Stimulated activated naive CD8-positive, alpha-beta T cell treated with anti-CD3 and anti-CD28 coated beads, Interleukin-15, amount 100 ng/mL, for 72 hours (primary cell): ENCODE measurements at regions not wholly inside any gene's neighbourhood (a gene's known extent, or its start where the extent isn't known, plus 50 kb on each side); places are given as distances from the start of the nearest gene placed in this dataset.
"Not testable (repeated sequence)": the region's sequence is repeated elsewhere in the genome, so short reads cannot be mapped to it uniquely, and the experiment has no call there.

Experiments
- ATAC-seq: fragments of 150-1000 bp; cut with Tn5 transposase; 2 replicates; pipeline ENCODE4 v1.10.0; 2021; ENCODE audit warnings: mild to moderate bottlenecking, moderate library complexity
- DNase-seq, 2 donors: peaks; one replicate each; pipeline ENCODE4 v3.0.0; 2021 to 2022
- H3K27ac Mint-ChIP-seq, 2 donors: one replicate each; pipeline ENCODE4 v1.8.0; 2022; ENCODE audit warnings: mild to moderate bottlenecking in 2 of 2, mixed read lengths in 2 of 2, moderate library complexity in 2 of 2
- H3K27me3 Mint-ChIP-seq: one replicate; pipeline ENCODE4 v1.8.0; 2022; ENCODE audit warnings: mixed read lengths
- H3K4me1 Mint-ChIP-seq: one replicate; pipeline ENCODE4 v1.8.0; 2022; ENCODE audit warnings: mild to moderate bottlenecking, mixed read lengths
- H3K4me3 Mint-ChIP-seq, 2 donors: one replicate each; pipeline ENCODE4 v1.8.0; 2022; ENCODE audit warnings: mild to moderate bottlenecking in 2 of 2, mixed read lengths in 2 of 2, moderate library complexity in 1 of 2
- H3K9me3 Mint-ChIP-seq, 2 donors: one replicate each; pipeline ENCODE4 v1.8.0; 2022; ENCODE audit warnings: mixed read lengths in 2 of 2

DNA sequence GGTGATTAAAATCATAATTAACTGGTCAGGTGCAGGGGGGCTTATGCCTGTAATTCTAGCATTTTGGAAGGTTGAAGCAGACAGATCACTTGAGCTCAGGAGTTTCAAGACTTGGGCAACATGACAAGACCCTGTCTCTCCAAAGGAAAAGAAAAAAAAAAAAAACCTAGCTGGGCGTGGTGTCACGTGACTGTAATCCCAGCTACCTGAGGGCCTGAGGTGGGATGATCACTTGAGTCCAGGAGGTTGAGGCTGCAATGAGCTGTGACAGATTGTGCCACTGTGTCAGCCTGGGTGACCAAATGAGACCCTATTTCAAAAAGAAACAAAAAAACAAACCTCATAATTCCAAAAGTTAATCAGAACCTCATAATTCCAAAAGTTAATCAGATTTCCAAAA, 505.5 kb downstream of the CDH8 start:
- H3K27ac Mint-ChIP-seq = no peak overlapping the region
- ATAC-seq (no peak), DNase-seq (no peak)
- peaks cover 14 to 25% of the 10 kb centered on the region in 2 donors for H3K9me3 Mint-ChIP-seq
- H3K4me3 Mint-ChIP-seq = no peak overlapping the region
- H3K4me1 Mint-ChIP-seq = no peaks in the 10 kb centered on the region
- no peaks in the 10 kb centered on the region for H3K27me3 Mint-ChIP-seq

DNA sequence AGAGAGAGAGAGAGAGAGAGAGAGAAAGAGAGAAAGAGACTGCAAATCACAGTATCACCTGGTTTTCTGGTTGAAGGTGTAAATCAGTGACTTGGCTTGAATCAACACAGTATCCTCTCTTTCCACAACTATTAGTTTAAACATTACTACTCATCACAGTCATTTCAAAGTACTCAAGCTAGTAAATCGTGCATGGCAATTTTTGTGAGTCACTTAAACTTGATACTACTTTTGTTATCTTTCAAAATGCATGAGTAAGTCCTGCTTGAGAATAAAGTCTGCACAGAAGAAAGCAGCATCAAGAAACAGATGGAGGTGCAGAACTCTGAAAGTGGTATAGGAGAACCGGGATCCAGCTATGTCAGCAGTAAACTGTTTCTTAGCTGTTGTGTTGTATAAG, 535.4 kb downstream of the CDH8 start:
- Mint-ChIP-seq H3K27ac (no peak overlapping the region), H3K9me3 (peaks cover 7 to 14% of the 10 kb centered on the region in 2 donors), H3K4me3 (no peak overlapping the region), H3K27me3 (no peaks in the 10 kb centered on the region), H3K4me1 (no peaks in the 10 kb centered on the region)
- no peak for DNase-seq
- no peak for ATAC-seq

DNA sequence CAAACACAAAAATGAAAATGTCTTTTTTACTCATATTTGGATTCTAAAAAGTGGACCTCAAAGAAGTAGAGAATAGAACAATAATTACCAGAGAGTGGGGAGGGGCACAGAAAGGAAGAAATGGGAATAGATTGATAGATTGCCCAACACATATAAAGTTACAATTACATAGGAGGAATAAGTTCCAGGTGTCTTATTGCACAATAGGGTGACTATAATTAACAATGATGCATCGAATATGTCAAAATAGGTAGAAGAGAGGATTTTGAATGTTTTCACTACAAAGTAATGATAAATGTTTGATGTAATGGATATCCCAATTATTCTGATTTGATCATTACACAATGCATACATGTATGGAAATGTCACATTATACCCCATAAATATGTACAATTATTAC, 556.0 kb downstream of the CDH8 start:
- no peaks in the 10 kb centered on the region for H3K4me1 Mint-ChIP-seq
- no peak overlapping the region for H3K27ac Mint-ChIP-seq
- ATAC-seq = no peak
- DNase-seq = no peak
- H3K27me3 Mint-ChIP-seq = no peaks in the 10 kb centered on the region
- H3K4me3 Mint-ChIP-seq = no peak overlapping the region
- H3K9me3 Mint-ChIP-seq = peaks cover 5 to 14% of the 10 kb centered on the region in 2 donors

DNA sequence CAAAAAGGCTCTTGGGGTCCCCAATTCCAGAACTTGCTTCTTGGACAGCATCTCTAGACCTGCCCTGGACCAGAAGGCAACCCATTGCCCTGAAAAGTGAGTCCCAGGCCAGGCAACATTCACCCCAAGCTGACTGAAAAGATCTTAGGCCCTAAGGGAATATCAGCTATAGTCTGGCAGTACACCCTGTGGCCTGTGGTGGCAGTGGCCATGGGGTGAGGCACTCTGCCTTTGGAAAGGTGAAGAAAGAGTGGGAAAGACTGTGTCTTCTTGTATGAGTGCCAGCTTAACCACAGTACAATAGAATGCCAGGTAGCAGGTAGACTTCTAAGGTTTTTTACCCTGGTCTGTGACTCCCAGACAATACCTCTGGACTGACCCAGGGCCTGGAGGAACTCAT, 564.5 kb downstream of the CDH8 start:
- Mint-ChIP-seq H3K27me3 (no peaks in the 10 kb centered on the region), H3K27ac (no peak overlapping the region), H3K4me3 (no peak overlapping the region), H3K4me1 (no peaks in the 10 kb centered on the region), H3K9me3 (peaks cover 12 to 23% of the 10 kb centered on the region in 2 donors)
- ATAC-seq = no peak
- no peak for DNase-seq

DNA sequence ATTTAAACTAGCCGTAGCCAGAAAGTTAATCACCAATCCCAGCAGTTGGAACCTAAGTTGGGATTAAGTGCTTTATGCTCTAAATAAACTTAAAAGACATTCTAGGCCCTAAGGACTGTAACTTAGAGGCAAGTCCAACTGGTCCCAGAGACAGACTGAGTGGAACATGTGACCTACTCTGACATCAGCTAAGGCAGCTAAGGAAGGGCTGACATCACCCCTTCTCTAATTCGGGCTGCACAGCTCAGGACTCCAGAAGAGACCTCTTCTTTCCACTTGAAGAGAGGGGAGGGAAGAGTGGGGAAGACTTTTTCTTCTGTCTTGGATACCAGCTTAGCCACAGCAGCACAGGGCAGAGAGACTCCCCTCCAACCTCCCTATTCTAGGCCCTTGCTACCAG, 565.2 kb downstream of the CDH8 start:
- ATAC-seq = no peak
- no peaks in the 10 kb centered on the region for H3K4me1 Mint-ChIP-seq
- DNase-seq = no peak
- no peak overlapping the region for H3K4me3 Mint-ChIP-seq
- no peaks in the 10 kb centered on the region for H3K27me3 Mint-ChIP-seq
- H3K9me3 Mint-ChIP-seq = peaks cover 8 to 19% of the 10 kb centered on the region in 2 donors
- H3K27ac Mint-ChIP-seq = no peak overlapping the region

DNA sequence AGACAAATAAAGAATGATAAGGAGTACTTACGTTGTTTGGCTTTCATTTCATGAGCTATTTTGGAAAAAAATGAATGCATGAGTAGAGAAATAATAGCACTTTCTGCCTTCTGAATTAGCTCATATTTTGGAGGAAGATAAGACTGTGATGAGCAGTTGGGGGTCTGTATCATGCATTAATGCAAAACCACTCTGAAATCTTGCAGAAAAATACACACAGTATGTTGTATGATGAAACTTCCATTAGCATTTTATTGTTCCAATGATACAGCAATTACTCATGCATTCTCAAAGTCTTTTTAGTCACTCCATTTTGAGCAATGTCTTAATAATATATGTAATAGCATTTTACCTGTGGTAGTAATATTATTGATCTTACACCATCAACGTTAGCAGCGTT, 571.0 kb downstream of the CDH8 start:
- no peaks in the 10 kb centered on the region for H3K4me1 Mint-ChIP-seq
- H3K9me3 Mint-ChIP-seq = peaks cover 10 to 18% of the 10 kb centered on the region in 2 donors
- no peak for DNase-seq
- H3K27me3 Mint-ChIP-seq = no peaks in the 10 kb centered on the region
- no peak for ATAC-seq
- no peak overlapping the region for H3K4me3 Mint-ChIP-seq
- H3K27ac Mint-ChIP-seq = no peak overlapping the region

DNA sequence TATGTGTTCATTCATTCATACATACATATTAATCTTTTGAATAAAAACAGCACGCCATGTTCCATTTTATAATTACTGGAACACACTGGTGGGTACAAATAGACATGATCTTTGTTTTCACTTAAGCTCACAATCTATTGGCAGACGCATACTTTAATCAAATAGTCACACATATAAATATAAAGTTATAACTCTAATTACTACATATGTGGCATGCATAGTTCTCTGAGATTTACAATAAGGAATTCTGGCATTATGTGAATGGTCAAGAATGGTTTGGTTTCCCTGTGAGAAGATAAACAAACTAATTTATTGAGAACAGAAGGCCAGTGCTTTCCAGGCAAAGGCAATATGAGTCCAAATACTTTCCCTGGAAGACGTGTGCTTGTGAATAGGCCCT, 576.2 kb downstream of the CDH8 start:
- DNase-seq = no peak
- ATAC-seq = no peak
- no peaks in the 10 kb centered on the region for H3K4me1 Mint-ChIP-seq
- H3K4me3 Mint-ChIP-seq = no peak overlapping the region
- no peak overlapping the region for H3K27ac Mint-ChIP-seq
- H3K27me3 Mint-ChIP-seq = no peaks in the 10 kb centered on the region
- peaks cover 27 to 35% of the 10 kb centered on the region in 2 donors for H3K9me3 Mint-ChIP-seq

DNA sequence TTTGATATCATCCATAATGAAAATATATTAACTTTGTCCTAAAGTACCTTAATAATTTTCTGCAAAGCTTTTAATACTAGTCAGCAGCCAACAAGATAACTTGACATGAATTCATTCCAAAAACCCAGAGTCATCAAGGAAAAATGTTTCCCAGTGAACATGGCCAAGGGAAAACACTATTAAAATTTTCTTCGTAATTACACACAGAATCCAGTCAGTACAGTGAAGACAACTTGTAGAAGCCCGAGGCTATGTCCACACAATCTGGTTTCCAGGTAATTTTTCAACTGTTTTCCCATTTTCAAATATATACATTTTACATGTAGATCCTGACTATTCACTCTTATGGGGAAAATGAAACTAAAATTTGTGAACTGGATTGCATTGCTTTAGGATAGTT, 600.9 kb downstream of the CDH8 start:
- Mint-ChIP-seq H3K9me3 (peaks cover 21 to 26% of the 10 kb centered on the region in 2 donors), H3K27ac (no peak overlapping the region), H3K27me3 (no peaks in the 10 kb centered on the region), H3K4me3 (no peak overlapping the region), H3K4me1 (no peaks in the 10 kb centered on the region)
- no peak for DNase-seq
- ATAC-seq = no peak

DNA sequence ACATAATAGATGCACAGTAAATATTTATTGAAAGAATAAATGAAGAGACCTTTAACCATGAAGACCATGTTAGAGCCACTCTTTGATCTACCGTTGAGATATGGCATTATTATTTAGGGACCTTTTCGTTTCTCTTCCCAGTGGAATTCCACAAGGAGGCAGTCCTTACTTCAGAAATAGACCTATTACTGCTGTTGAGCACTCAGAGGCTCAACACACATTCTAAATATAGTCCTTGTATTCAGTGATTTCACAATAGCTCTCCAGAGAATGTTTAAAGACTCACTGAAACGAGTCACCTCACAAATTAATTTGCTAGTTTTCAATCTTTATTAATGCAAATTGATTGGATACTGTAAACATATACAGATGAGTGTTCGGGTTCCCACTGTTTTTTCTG, 603.8 kb downstream of the CDH8 start:
- Mint-ChIP-seq H3K27ac (no peak overlapping the region), H3K4me1 (no peaks in the 10 kb centered on the region), H3K27me3 (no peaks in the 10 kb centered on the region), H3K4me3 (no peak overlapping the region), H3K9me3 (peaks cover 13 to 18% of the 10 kb centered on the region in 2 donors)
- ATAC-seq = no peak
- DNase-seq = no peak

DNA sequence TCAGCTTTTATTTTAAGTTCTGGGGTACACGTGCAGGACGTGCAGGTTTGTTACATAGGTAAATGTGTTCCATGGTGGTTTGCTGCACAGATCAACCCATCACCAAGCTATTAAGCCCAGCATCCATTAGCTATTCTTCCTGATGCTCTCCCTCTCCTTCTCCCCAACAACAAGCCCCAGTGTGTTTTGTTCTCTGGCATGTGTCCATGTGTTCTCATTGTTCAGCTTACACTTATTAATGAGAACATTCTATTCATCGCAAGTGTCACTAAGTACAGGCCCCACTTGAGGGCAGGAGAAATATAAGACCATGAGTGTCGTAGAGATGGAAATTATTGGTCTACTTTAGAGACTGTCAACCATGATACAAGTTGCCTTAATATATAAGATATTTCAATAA, 615.1 kb downstream of the CDH8 start:
- Mint-ChIP-seq H3K9me3 (peaks cover 7 to 9% of the 10 kb centered on the region in 2 donors), H3K4me1 (no peaks in the 10 kb centered on the region), H3K4me3 (no peak overlapping the region), H3K27me3 (no peaks in the 10 kb centered on the region), H3K27ac (no peak overlapping the region)
- DNase-seq (no peak), ATAC-seq (no peak)

DNA sequence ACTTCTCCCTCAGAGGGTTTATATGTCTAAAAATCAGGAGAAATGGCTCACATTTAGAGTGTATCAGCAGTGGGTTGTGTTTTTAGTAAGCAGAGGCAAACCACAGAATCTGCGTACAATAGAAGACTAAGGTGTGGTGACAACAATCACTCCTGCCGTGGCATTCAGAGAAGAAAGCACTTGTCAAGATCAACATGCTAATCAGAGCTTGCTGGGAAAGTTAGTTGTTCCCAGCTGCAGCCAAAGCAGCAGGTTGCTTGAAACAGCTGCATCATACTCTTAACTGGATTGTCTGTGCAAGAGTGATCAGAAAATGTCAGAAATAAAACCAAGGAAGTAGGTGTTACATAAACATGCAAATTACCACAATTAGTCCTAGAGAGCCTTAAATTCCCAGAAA, 616.4 kb downstream of the CDH8 start:
- Mint-ChIP-seq H3K4me1 (no peaks in the 10 kb centered on the region), H3K4me3 (no peak overlapping the region), H3K27ac (no peak overlapping the region), H3K27me3 (no peaks in the 10 kb centered on the region), H3K9me3 (peaks cover 0 to 7% of the 10 kb centered on the region in 2 donors)
- no peak for ATAC-seq
- DNase-seq = no peak

DNA sequence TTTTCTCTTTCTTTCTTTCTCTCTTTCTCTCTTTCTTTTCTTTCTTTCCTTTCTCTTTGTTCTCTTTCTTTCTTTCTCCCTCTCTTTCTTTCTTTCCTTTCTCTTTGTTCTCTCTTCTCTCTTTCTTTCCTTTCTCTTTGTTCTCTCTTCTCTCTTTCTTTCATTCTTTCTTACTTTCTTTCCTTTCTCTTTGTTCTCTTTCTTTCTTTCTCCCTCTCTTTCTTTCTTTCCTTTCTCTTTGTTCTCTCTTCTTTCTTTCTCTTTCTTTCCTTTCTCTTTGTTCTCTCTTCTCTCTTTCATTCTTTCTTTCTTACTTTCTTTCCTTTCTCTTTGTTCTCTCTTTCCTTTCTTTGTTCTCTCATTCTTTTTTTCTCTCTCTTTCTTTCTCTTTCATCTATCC, 617.4 kb downstream of the CDH8 start:
- not testable (repeated sequence) for H3K4me3 Mint-ChIP-seq, H3K27me3 Mint-ChIP-seq, H3K9me3 Mint-ChIP-seq, H3K27ac Mint-ChIP-seq, ATAC-seq, DNase-seq, H3K4me1 Mint-ChIP-seq

DNA sequence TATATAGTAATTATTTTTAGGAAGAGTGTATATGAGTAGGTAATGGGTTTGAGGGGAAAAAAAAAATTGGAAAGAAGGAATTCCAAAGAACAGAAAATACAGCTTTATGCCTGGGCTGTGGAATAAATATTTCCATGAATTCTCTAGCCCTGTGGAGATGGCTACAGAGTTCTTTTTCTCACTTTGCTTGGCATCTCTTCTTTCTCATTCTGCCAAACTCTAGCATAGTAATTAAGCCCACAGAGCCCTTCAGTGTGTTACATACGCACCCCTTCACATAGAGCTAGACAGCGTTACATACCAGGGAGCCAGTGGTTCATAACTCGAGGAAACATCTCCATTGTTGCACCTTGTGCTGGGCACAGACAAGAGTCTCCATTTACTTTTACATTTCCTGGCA, 621.1 kb downstream of the CDH8 start:
- Mint-ChIP-seq H3K9me3 (peaks cover 14 to 18% of the 10 kb centered on the region in 2 donors), H3K4me3 (no peak overlapping the region), H3K27me3 (no peaks in the 10 kb centered on the region), H3K27ac (no peak overlapping the region), H3K4me1 (no peaks in the 10 kb centered on the region)
- ATAC-seq = no peak
- DNase-seq = no peak

DNA sequence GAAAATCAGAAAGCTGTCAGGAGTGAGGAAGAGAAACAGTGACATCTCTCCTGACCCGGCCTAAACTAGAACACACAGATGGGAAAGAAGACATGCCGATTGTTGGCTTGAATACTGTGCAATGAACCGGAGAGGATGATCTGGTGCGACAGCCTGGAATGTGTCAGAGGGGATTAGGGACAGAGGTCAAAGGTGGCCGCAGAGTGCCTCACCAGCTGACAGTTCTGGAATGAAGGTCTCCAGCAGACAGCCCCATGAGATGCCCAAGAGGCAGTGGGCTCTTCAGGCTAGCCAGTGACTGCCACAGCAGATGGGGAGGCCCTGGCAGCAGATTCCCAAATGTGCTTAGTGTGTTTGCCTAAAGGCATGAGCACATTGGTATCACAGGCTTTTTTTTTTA, 623.2 kb downstream of the CDH8 start:
- H3K27me3 Mint-ChIP-seq = no peaks in the 10 kb centered on the region
- ATAC-seq (no peak), DNase-seq (no peak)
- H3K4me1 Mint-ChIP-seq = no peaks in the 10 kb centered on the region
- no peak overlapping the region for H3K27ac Mint-ChIP-seq
- H3K4me3 Mint-ChIP-seq = no peak overlapping the region
- peaks cover 14 to 15% of the 10 kb centered on the region in 2 donors for H3K9me3 Mint-ChIP-seq

DNA sequence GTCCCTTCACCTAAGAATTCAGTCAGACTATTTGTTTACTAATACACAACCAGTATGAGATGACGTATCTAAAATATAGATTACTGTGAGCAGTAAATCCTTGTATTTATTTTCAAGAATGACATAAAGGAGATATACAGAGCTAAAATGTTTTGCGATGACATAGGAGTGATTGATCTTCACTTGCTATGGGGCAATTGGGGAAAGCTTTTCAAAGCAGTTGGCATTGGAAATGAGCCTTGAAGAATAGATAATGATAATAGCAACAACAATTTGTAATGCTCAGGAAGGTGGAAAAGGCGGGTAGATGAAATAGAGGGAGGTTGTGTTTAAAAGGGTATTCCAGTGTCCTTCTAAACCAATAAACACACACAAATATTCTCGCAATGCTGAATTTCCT, 623.7 kb downstream of the CDH8 start:
- no peak overlapping the region for H3K4me3 Mint-ChIP-seq
- H3K4me1 Mint-ChIP-seq = no peaks in the 10 kb centered on the region
- no peak for DNase-seq
- no peaks in the 10 kb centered on the region for H3K27me3 Mint-ChIP-seq
- peaks cover 14 to 15% of the 10 kb centered on the region in 2 donors for H3K9me3 Mint-ChIP-seq
- H3K27ac Mint-ChIP-seq = no peak overlapping the region
- ATAC-seq = no peak

DNA sequence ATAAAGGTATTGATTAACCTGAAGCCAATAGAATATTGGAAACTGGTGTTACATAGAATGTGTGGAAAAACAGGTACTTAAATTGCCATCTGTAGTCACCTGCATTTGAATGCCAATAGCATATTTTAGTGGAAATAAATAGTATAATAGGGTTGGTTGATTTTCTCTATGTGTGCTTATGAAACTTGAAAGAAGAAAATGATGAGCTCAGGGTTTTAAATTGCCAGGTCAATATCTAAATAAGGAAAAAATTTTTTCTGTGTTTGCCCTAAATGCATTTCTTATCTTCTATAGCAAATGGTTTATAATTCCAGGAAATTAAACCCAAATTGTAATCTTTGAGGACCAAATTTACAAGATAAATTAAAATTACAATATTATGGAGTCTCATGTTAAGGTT, 626.6 kb downstream of the CDH8 start:
- no peaks in the 10 kb centered on the region for H3K4me1 Mint-ChIP-seq
- H3K27me3 Mint-ChIP-seq = no peaks in the 10 kb centered on the region
- no peak overlapping the region for H3K27ac Mint-ChIP-seq
- DNase-seq (no peak), ATAC-seq (no peak)
- H3K4me3 Mint-ChIP-seq = no peak overlapping the region
- peaks cover 23 to 26% of the 10 kb centered on the region in 2 donors for H3K9me3 Mint-ChIP-seq

DNA sequence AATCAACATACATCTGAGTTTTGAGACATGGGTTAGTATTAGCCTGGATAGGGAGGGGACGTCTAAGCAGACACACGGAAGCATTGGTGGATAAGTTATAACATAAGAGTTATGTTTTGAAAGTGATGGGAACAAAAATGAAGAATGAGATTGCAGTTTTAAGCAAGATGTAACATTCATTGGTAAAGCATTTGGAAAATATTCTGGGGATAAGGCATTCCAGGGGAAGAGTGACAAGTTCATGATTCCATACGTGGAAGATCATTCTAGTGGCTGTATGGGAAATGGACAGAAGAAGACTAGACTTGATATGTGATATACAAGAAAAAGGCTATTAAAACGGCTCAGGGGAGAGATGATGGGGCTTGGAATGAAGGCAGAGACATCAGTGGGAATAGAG, 632.9 kb downstream of the CDH8 start:
- ATAC-seq (no peak), DNase-seq (no peak)
- Mint-ChIP-seq H3K27ac (no peak overlapping the region), H3K4me3 (no peak overlapping the region), H3K4me1 (no peaks in the 10 kb centered on the region), H3K27me3 (no peaks in the 10 kb centered on the region), H3K9me3 (peaks cover 22 to 32% of the 10 kb centered on the region in 2 donors)

DNA sequence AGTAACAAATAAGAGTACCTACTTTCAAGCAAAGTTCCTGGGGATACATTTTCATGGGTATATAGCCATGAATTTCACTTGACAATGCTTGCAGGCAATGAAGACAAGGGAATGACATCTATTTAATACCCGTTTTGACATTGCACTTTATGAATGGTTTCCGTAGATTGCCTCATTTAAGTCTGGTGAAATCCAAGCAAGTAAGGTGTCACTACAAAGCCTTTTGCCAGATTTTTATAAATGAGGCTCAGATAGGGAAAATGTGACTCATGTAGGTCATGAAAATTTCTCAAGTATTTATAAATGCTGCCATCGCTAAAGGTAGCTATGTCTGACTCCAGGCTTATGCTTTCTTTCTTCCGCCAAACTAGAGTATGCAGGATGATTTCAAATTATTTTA, 644.3 kb downstream of the CDH8 start:
- H3K9me3 Mint-ChIP-seq = peaks cover 18 to 24% of the 10 kb centered on the region in 2 donors
- DNase-seq (no peak), ATAC-seq (no peak)
- no peaks in the 10 kb centered on the region for H3K4me1 Mint-ChIP-seq
- H3K4me3 Mint-ChIP-seq = no peak overlapping the region
- H3K27me3 Mint-ChIP-seq = no peaks in the 10 kb centered on the region
- H3K27ac Mint-ChIP-seq = no peak overlapping the region
